ENCODE measurements at regions not wholly inside any gene's neighbourhood (a gene's known extent, or its start where the extent isn't known, plus 50 kb on each side); places are given as distances from the start of the nearest gene placed in this dataset.

GRCh38 chr7:91771394-91771793, 109.1 kb downstream of the MTERF1 start:
- in situ Hi-C loops (cut with HindIII; ENCODE audit: extremely low pct_ligation_motif_present, low pct_unique_long_range_greater_than_20kb), result no loop called here
- H4K20me1 ChIP-seq (ENCODE audit: insufficient read depth, low read length), result no peaks in the 10 kb centered on the region
- no peak overlapping the region for H3K9ac ChIP-seq (ENCODE audit: insufficient read depth, low read depth, low read length)
- no peak overlapping the region for H3K27ac ChIP-seq (ENCODE audit: extremely low read length, insufficient read depth, low read length)
- no peak overlapping the region for H3K4me3 ChIP-seq (replicated peaks in 1 of 3; ENCODE audit: insufficient read depth in 1 of 3, low read depth in 2 of 3, low read length in 3 of 3)
- POLR2A ChIA-PET, result no interaction called here
- FAIRE-seq (no peak), ATAC-seq (no peak), DNase-seq (ENCODE audit: low spot score) (no peak)
- H3K27me3 ChIP-seq (ENCODE audit: control insufficient read depth in 1 of 2, insufficient read depth in 2 of 2, low read length in 2 of 2), result no peaks in the 10 kb centered on the region
- H3K4me2 ChIP-seq (ENCODE audit: low read depth, low read length), result no peak overlapping the region
- no peaks in the 10 kb centered on the region for H3K4me1 ChIP-seq (ENCODE audit: insufficient read depth, low read length)
- no peaks in the 10 kb centered on the region for H3K9me3 ChIP-seq (ENCODE audit: low read length)
- H3K79me2 ChIP-seq (ENCODE audit: insufficient read depth, low read length), result no peaks in the 10 kb centered on the region
- WGBS (ENCODE audit: low lambda C conversion rate), result 0% methylated on average over 1 of the region's 1 CpG
- no peaks in the 10 kb centered on the region for H3K36me3 ChIP-seq (replicated peaks in 1 of 2; ENCODE audit: control insufficient read depth in 1 of 2, insufficient read depth in 2 of 2, low read length in 2 of 2)
- no peak overlapping the region for H2AFZ ChIP-seq (ENCODE audit: low read length)
- no TSS peak for BruUV-seq (replicated peaks)
- intact Hi-C loops (cut with micrococcal nuclease; ENCODE audit: unreplicated experiment), result no loop called here
- CTCF ChIA-PET (ENCODE audit: low intra/inter-chr PET ratio, low total read pairs), result no interaction called here
- TF ChIP-seq TBL1XR1 (IDR thresholded peaks at IDR 0.05; ENCODE audit: borderline replicate concordance, low read length, partially characterized antibody) (no peak), KIAA2018 (CRISPR knock-in tag; IDR thresholded peaks at IDR 0.05; ENCODE audit: borderline replicate concordance) (no peak), PPARG (CRISPR knock-in tag; conservative IDR thresholded peaks at IDR 0.05) (no peak), RERE (CRISPR knock-in tag; IDR thresholded peaks at IDR 0.05; ENCODE audit: low read depth) (no peak), ZNF746 (CRISPR knock-in tag; IDR thresholded peaks at IDR 0.05) (no peak), THAP11 (CRISPR knock-in tag; IDR thresholded peaks at IDR 0.05) (no peak), TRAFD1 (CRISPR knock-in tag; IDR thresholded peaks at IDR 0.05; ENCODE audit: borderline replicate concordance) (no peak), MXD4 (CRISPR knock-in tag; IDR thresholded peaks at IDR 0.05) (no peak)

Measured in HepG2 (cell line).